Suprapubic skin (tissue), 4 donors: ENCODE measurements at regions not wholly inside any gene's neighbourhood (a gene's known extent, or its start where the extent isn't known, plus 50 kb on each side); places are given as distances from the start of the nearest gene placed in this dataset.
"Not testable (repeated sequence)": the region's sequence is repeated elsewhere in the genome, so short reads cannot be mapped to it uniquely, and the experiment has no call there.

Experiments
- DNase-seq, 2 donors: peaks; one replicate each; pipeline ENCODE4 v3.0.0-alpha.2; 2019; ENCODE audit warnings: low spot score in 2 of 2
- H3K27ac ChIP-seq: fragments of 200-600 bp; sonication (generic); one replicate; pipeline ENCODE4 v1.5.1; 2019
- H3K27me3 ChIP-seq: fragments of 200-600 bp; sonication (generic); one replicate; pipeline ENCODE4 v1.5.1; 2019
- H3K36me3 ChIP-seq: fragments of 200-600 bp; sonication (generic); one replicate; pipeline ENCODE4 v1.5.1; 2019
- H3K4me1 ChIP-seq: fragments of 200-600 bp; sonication (generic); one replicate; pipeline ENCODE4 v1.5.1; 2019
- H3K4me3 ChIP-seq: fragments of 200-600 bp; sonication (generic); one replicate; pipeline ENCODE4 v1.5.1; 2019; ENCODE audit warnings: mild to moderate bottlenecking
- H3K9me3 ChIP-seq: fragments of 200-600 bp; sonication (generic); one replicate; pipeline ENCODE4 v1.5.1; 2019
- EP300 ChIP-seq: sonication (generic); formaldehyde crosslinking; IDR thresholded peaks from one replicate; pipeline ENCODE4 v1.6.1; 2017; ENCODE audit warnings: antibody characterized with exemption
- POLR2A ChIP-seq, 2 donors: fragments of 450-650 bp; IDR thresholded peaks; one replicate each; pipeline ENCODE4 v1.6.1; 2017; ENCODE audit warnings: antibody characterized with exemption in 2 of 2, mild to moderate bottlenecking in 2 of 2, moderate library complexity in 2 of 2
- POLR2AphosphoS5 ChIP-seq, 3 donors: sonication (generic); formaldehyde crosslinking; IDR thresholded peaks; one replicate each; pipeline ENCODE4 v1.6.1; 2017; ENCODE audit warnings: antibody characterized with exemption in 3 of 3
- WGBS: methylation state at CpG from one replicate; pipeline ENCODE4 v1.1.5; 2018; 5-methylcytosine and 5-hydroxymethylcytosine counted together
- TF ChIP-seq, protein P1 (sequence below), 2 donors: fragments of 200-600 bp in 1 of 2; fragments of 450-650 bp in 1 of 2; sonication (generic) in 1 of 2; IDR thresholded peaks; one replicate each; pipeline ENCODE4 v1.5.1; 2016 to 2019; ENCODE audit warnings: antibody characterized with exemption in 2 of 2, mild to moderate bottlenecking in 1 of 2, moderate library complexity in 1 of 2

GRCh38 chr15:75117993-75118392 is 83.7 kb upstream of the C15orf39 start:
- no peak for DNase-seq
- Histone ChIP-seq H3K9me3 (no peaks in the 10 kb centered on the region), H3K4me1 (no peaks in the 10 kb centered on the region), H3K27ac (no peak overlapping the region), H3K36me3 (no peaks in the 10 kb centered on the region), H3K27me3 (no peaks in the 10 kb centered on the region), H3K4me3 (no peak overlapping the region)
- WGBS: 97% methylated on average over 1 of the region's 1 CpG
- no peak for TF ChIP-seq POLR2A (IDR thresholded peaks at IDR 0.05)
- no peak for TF ChIP-seq EP300
- TF ChIP-seq, protein P1, sequence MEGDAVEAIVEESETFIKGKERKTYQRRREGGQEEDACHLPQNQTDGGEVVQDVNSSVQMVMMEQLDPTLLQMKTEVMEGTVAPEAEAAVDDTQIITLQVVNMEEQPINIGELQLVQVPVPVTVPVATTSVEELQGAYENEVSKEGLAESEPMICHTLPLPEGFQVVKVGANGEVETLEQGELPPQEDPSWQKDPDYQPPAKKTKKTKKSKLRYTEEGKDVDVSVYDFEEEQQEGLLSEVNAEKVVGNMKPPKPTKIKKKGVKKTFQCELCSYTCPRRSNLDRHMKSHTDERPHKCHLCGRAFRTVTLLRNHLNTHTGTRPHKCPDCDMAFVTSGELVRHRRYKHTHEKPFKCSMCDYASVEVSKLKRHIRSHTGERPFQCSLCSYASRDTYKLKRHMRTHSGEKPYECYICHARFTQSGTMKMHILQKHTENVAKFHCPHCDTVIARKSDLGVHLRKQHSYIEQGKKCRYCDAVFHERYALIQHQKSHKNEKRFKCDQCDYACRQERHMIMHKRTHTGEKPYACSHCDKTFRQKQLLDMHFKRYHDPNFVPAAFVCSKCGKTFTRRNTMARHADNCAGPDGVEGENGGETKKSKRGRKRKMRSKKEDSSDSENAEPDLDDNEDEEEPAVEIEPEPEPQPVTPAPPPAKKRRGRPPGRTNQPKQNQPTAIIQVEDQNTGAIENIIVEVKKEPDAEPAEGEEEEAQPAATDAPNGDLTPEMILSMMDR (IDR thresholded peaks at IDR 0.05): no peak
- no peak for TF ChIP-seq POLR2AphosphoS5 (IDR thresholded peaks at IDR 0.05)

GRCh38 chr15:75119312-75119711 is 82.4 kb upstream of the C15orf39 start:
- H3K9me3 ChIP-seq, H3K27me3 ChIP-seq, H3K4me3 ChIP-seq, H3K27ac ChIP-seq, H3K4me1 ChIP-seq, H3K36me3 ChIP-seq, DNase-seq: not testable (repeated sequence)
- 95% methylated on average over 4 of the region's 4 CpGs for WGBS

DNA sequence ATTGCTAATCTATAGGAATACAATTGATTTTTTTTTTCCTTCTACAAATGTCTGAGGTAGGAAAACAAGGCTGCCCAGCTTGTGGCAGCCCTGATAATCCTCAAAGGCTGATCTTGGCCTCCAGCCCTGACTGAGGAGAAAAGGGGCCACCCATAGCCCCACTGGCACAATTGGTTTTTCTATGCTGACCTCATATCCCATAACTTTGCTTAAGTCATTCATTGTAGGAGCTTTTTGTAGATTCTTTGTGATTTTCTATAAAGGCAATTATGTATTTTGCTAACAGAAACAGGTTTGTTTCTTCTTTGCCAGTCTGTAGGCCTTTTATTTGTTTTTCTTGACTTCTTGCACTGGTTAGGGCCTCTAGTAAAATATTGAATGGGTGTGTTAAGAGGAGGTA is 80.2 kb upstream of the C15orf39 start:
- DNase-seq: no peak
- H3K4me3 ChIP-seq: no peak overlapping the region
- TF ChIP-seq POLR2AphosphoS5 (IDR thresholded peaks at IDR 0.05) (no peak), EP300 (no peak), POLR2A (IDR thresholded peaks at IDR 0.05) (no peak)
- TF ChIP-seq, protein P1 (IDR thresholded peaks at IDR 0.05): no peak
- H3K4me1 ChIP-seq: peaks cover 15% of the 10 kb centered on the region
- H3K27ac ChIP-seq: no peak overlapping the region
- no peaks in the 10 kb centered on the region for H3K9me3 ChIP-seq
- no peaks in the 10 kb centered on the region for H3K36me3 ChIP-seq
- no peaks in the 10 kb centered on the region for H3K27me3 ChIP-seq

- peaks cover 15% of the 10 kb centered on the region for H3K4me1 ChIP-seq
- no peaks in the 10 kb centered on the region for H3K27me3 ChIP-seq
- WGBS: 48% methylated on average over 5 of the region's 5 CpGs
- H3K27ac ChIP-seq: no peak overlapping the region
- no peak for TF ChIP-seq POLR2A (IDR thresholded peaks at IDR 0.05)
- no peak for TF ChIP-seq EP300
- TF ChIP-seq POLR2AphosphoS5 (IDR thresholded peaks at IDR 0.05): no peak
- TF ChIP-seq, protein P1 (IDR thresholded peaks at IDR 0.05): no peak
- H3K9me3 ChIP-seq: no peaks in the 10 kb centered on the region
- H3K4me3 ChIP-seq: no peak overlapping the region
- H3K36me3 ChIP-seq: no peaks in the 10 kb centered on the region
- no peak for DNase-seq
These were observed 78.3 kb upstream of the C15orf39 start for GRCh38 chr15:75123395-75123794.

DNA sequence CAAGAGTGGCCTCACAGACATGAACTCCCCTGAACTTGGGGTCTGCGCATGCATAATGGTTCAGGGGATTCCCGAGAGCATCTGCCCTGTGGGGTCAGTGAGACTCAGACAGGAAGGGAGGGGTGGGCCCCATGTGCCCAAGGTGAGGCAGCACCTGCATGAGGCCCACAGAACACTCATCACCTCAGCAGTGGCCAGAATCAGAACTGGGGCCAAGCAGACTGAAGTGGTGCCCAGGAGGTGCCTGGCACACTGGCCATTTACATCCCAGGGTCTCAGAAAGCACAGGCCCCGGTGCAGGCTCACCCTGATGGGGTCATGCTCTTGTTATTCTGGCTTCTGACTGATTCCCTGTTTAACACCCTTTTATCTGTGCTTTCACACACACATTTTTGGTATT is 77.4 kb upstream of the C15orf39 start:
- not testable (repeated sequence) for H3K4me3 ChIP-seq, H3K36me3 ChIP-seq, H3K27me3 ChIP-seq, DNase-seq, H3K27ac ChIP-seq, H3K9me3 ChIP-seq
- H3K4me1 ChIP-seq: peaks cover 15% of the 10 kb centered on the region
- WGBS: 77% methylated on average over 3 of the region's 3 CpGs

- 93% methylated on average over 5 of the region's 5 CpGs for WGBS
- DNase-seq: no peak
- no peak overlapping the region for H3K4me3 ChIP-seq
- no peaks in the 10 kb centered on the region for H3K36me3 ChIP-seq
- peaks cover 17% of the 10 kb centered on the region for H3K4me1 ChIP-seq
- H3K27ac ChIP-seq: no peak overlapping the region
- no peaks in the 10 kb centered on the region for H3K27me3 ChIP-seq
- no peaks in the 10 kb centered on the region for H3K9me3 ChIP-seq
- TF ChIP-seq, protein P1 (IDR thresholded peaks at IDR 0.05): no peak
- TF ChIP-seq EP300 (no peak), POLR2AphosphoS5 (IDR thresholded peaks at IDR 0.05) (no peak), POLR2A (IDR thresholded peaks at IDR 0.05) (no peak)
These were observed 75.7 kb upstream of the C15orf39 start for GRCh38 chr15:75125935-75126334.
